ENCODE measurements at regions not wholly inside any gene's neighbourhood (a gene's known extent, or its start where the extent isn't known, plus 50 kb on each side); places are given as distances from the start of the nearest gene placed in this dataset.

DNA sequence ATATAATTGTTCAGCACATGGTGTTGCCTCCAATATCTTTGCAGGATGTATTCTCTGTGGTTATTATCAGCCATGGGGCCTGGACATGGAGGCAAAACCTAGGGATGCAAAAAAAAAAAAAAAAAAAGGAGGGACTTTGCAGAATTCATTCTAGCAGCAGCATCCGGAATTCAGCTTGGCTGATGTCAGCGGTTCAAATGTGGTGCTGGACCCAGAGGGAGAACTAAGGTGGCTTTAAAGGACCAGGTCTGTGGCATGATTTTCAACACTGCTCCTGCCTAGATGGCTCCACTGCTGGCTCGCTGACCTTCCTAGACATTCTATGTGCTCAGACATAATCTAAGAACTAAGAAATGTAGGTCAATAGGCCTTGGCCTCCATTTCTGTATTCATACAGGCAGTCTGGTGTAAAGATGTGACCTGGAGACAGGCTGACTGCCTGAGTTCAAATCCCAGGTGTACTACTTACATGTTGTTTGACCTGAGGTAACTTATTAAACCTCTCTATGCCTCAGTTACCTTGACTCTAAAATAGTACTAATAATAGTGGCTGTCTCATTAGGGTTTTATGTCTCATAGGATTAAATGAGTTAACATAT lies 108.6 kb downstream of the PPM1A start:
- TF ChIP-seq, protein P1, sequence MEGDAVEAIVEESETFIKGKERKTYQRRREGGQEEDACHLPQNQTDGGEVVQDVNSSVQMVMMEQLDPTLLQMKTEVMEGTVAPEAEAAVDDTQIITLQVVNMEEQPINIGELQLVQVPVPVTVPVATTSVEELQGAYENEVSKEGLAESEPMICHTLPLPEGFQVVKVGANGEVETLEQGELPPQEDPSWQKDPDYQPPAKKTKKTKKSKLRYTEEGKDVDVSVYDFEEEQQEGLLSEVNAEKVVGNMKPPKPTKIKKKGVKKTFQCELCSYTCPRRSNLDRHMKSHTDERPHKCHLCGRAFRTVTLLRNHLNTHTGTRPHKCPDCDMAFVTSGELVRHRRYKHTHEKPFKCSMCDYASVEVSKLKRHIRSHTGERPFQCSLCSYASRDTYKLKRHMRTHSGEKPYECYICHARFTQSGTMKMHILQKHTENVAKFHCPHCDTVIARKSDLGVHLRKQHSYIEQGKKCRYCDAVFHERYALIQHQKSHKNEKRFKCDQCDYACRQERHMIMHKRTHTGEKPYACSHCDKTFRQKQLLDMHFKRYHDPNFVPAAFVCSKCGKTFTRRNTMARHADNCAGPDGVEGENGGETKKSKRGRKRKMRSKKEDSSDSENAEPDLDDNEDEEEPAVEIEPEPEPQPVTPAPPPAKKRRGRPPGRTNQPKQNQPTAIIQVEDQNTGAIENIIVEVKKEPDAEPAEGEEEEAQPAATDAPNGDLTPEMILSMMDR (IDR thresholded peaks at IDR 0.05): no peak

DNA sequence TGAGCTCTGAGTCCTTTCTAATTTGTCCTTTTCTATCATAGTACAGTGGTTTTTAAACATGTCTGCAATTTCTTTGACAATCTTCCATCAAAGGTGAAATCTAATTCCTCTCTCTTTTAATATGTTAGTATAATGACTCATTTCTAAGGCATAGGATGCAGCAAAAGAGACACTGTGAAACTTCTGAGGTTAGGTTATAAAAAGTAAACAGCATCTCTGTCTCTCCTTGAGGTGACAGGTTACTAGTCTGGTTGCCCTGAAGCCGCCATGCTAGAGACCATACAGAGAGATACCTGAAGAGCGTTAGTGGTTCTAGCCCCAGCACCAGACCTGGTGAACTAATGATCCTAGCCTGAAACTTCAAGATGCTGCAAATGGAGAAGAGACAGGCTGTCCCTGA lies 114.3 kb downstream of the PPM1A start:
- DNase-seq (ENCODE audit: low spot score): no peak
- TF ChIP-seq, protein P1 (IDR thresholded peaks at IDR 0.05): no peak

More for the DNA sequence above, 108.6 kb downstream of the PPM1A start:
- no peak for DNase-seq (ENCODE audit: low spot score)
- Histone ChIP-seq H3K4me3 (no peak overlapping the region), H3K27ac (no peak overlapping the region)

DNA sequence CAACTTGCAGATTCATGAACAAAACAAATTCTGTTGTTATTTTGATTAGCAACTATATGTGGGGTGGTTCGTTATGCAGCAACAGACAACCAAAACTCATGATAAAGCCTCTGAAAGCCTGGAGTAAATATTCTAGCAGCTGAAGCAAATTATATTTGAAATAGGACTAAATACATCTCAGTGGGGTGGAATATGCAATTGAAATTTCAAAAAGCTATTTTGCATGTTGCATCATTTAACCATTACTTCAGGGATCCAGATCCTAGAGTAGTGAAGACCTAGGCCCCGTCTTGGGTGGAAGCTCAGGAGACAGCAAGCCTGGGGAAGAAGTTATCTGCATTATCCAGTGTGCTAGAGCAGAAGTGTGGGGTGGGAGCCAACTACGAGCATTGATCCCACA lies 114.7 kb downstream of the PPM1A start:
- Histone ChIP-seq H3K27ac (no peak overlapping the region), H3K4me3 (no peak overlapping the region)
- no peak for DNase-seq (ENCODE audit: low spot score)
- TF ChIP-seq, protein P1 (IDR thresholded peaks at IDR 0.05): no peak

More for the DNA sequence above, 114.3 kb downstream of the PPM1A start:
- Histone ChIP-seq H3K4me3 (no peak overlapping the region), H3K27ac (no peak overlapping the region)

DNA sequence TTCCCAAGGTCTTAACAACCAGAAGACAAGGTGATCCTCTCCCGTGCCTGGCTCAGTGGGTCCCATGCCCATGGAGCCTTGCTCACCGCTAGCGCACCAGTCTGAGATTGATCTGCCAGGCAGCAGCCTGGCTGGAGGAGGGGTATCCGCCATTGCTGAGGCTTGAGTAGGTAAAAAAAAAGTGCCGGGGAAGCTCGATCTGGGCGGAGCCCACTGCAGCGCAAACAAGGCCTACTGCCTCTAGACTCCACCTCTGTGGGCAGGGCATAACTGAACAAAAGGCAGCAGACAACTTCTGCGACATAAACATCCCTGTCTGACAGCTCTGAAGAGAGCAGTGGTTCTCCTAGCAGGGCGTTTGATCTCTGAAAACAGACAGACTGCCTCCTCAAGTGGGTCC lies 104.0 kb downstream of the C14orf39 start:
- Histone ChIP-seq H3K4me3 (no peak overlapping the region), H3K27ac (no peak overlapping the region)
- DNase-seq (ENCODE audit: low spot score): no peak
- TF ChIP-seq, protein P1 (IDR thresholded peaks at IDR 0.05): no peak
